Activated CD4-positive, alpha-beta memory T cell treated with anti-CD3 and anti-CD28 coated beads, Interleukin-2, amount 10 ng/mL, durations not matched to agents 7 days and 5 days (primary cell): ENCODE measurements at regions not wholly inside any gene's neighbourhood (a gene's known extent, or its start where the extent isn't known, plus 50 kb on each side); places are given as distances from the start of the nearest gene placed in this dataset.
"Not testable (repeated sequence)": the region's sequence is repeated elsewhere in the genome, so short reads cannot be mapped to it uniquely, and the experiment has no call there.

Experiments
- CTCF ChIA-PET: fragments of 350-600 bp; sonication (Branson Sonifier 250); formaldehyde crosslinking; loops from one replicate; lab custom pipeline; 2021; ENCODE audit warnings: antibody characterized with exemption, inconsistent platforms; lab: Charles Lee
- POLR2A ChIA-PET: fragments of 350-600 bp; sonication (Branson Sonifier 250); formaldehyde crosslinking; loops from one replicate; lab custom pipeline; 2021; ENCODE audit warnings: antibody characterized with exemption; lab: Charles Lee
- DNase-seq: peaks from one replicate; pipeline ENCODE4 v3.0.0-alpha.2; 2020
- H3K27ac Mint-ChIP-seq: one replicate; pipeline ENCODE4 v1.8.0; 2021; ENCODE audit warnings: mild to moderate bottlenecking, mixed read lengths
- H3K27me3 Mint-ChIP-seq: one replicate; pipeline ENCODE4 v1.8.0; 2021; ENCODE audit warnings: mixed read lengths
- H3K36me3 Mint-ChIP-seq: one replicate; pipeline ENCODE4 v1.8.0; 2021; ENCODE audit warnings: low read depth, mixed read lengths
- H3K4me1 Mint-ChIP-seq: one replicate; pipeline ENCODE4 v1.8.0; 2021; ENCODE audit warnings: mixed read lengths
- H3K4me3 Mint-ChIP-seq: one replicate; pipeline ENCODE4 v1.8.0; 2021; ENCODE audit warnings: mild to moderate bottlenecking, mixed read lengths
- H3K9me3 Mint-ChIP-seq: one replicate; pipeline ENCODE4 v1.8.0; 2021; ENCODE audit warnings: mixed read lengths

- DNase-seq = no peak
- Mint-ChIP-seq H3K4me1 (no peaks in the 10 kb centered on the region), H3K27ac (no peak overlapping the region), H3K4me3 (no peak overlapping the region), H3K27me3 (no peaks in the 10 kb centered on the region), H3K9me3 (no peaks in the 10 kb centered on the region), H3K36me3 (no peaks in the 10 kb centered on the region)
- ChIA-PET POLR2A (no interaction called here), CTCF (no interaction called here)
Measured at GRCh38 chr21:17231771-17232170, 281.1 kb upstream of the CXADR start.

GRCh38 chr21:17238468-17238867 is 274.4 kb upstream of the CXADR start:
- H3K9me3 Mint-ChIP-seq = peaks cover 3% of the 10 kb centered on the region
- H3K36me3 Mint-ChIP-seq = no peaks in the 10 kb centered on the region
- no peak overlapping the region for H3K27ac Mint-ChIP-seq
- no peaks in the 10 kb centered on the region for H3K27me3 Mint-ChIP-seq
- H3K4me3 Mint-ChIP-seq = no peak overlapping the region
- ChIA-PET POLR2A (no interaction called here), CTCF (no interaction called here)
- no peak for DNase-seq
- no peaks in the 10 kb centered on the region for H3K4me1 Mint-ChIP-seq

DNA sequence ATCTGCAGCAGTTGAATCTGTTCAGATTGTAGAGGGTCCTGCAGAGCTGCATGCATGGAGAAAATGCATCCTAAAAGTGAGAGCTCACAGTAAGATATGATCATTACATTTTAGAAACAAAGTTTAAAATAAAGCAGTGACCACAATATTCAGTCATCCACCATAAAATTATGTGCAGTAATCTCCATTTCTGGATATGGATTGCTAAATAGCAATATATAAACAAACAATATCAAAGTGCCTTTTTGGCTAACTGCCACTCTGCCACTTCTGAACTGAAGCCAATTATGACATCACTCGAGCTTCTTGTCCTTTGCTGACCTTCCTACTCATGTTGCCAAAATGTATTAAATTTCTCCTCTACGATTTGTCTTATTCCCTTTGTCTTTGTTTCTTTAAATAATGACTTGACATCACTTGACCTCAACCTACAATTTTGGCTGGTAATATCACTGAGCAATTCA is 262.0 kb upstream of the CXADR start:
- H3K27me3 Mint-ChIP-seq = no peaks in the 10 kb centered on the region
- no peak overlapping the region for H3K4me3 Mint-ChIP-seq
- no peaks in the 10 kb centered on the region for H3K36me3 Mint-ChIP-seq
- peaks cover 8% of the 10 kb centered on the region for H3K9me3 Mint-ChIP-seq
- ChIA-PET POLR2A (no interaction called here), CTCF (no interaction called here)
- DNase-seq = no peak
- no peaks in the 10 kb centered on the region for H3K4me1 Mint-ChIP-seq
- no peak overlapping the region for H3K27ac Mint-ChIP-seq

- H3K4me1 Mint-ChIP-seq = no peaks in the 10 kb centered on the region
- H3K4me3 Mint-ChIP-seq = no peak overlapping the region
- peaks cover 2% of the 10 kb centered on the region for H3K9me3 Mint-ChIP-seq
- H3K27me3 Mint-ChIP-seq = no peaks in the 10 kb centered on the region
- H3K27ac Mint-ChIP-seq = no peak overlapping the region
- no peak for DNase-seq
- H3K36me3 Mint-ChIP-seq = no peaks in the 10 kb centered on the region
- POLR2A ChIA-PET = no interaction called here
- CTCF ChIA-PET = no interaction called here
Measured at GRCh38 chr21:17257784-17258183, 255.1 kb upstream of the CXADR start.

- no peaks in the 10 kb centered on the region for H3K27me3 Mint-ChIP-seq
- H3K4me1 Mint-ChIP-seq = no peaks in the 10 kb centered on the region
Measured at GRCh38 chr21:17264182-17264581, 248.7 kb upstream of the CXADR start.

DNA sequence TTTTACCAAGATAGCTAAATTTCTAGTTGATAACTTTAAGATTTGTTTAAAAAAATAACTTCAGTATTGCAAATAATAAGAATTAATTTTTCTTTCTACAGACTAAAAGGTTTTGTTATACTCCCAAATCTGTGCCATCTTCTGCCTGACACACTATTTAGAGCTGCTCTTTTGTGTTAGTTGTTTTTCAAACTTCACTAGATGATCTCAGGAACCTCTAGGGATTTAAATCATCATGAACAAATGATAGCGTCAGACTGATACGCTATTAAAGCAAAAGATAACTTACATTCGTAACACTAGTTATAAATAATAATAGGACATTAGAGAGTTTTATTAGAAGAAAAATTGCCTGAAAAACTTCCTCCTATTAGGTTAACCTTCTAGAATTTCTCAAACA is 243.1 kb upstream of the CXADR start:
- POLR2A ChIA-PET = no interaction called here
- H3K4me3 Mint-ChIP-seq = no peak overlapping the region
- CTCF ChIA-PET = no interaction called here
- no peaks in the 10 kb centered on the region for H3K4me1 Mint-ChIP-seq
- DNase-seq = no peak
- H3K9me3 Mint-ChIP-seq = peaks cover 2% of the 10 kb centered on the region
- no peaks in the 10 kb centered on the region for H3K27me3 Mint-ChIP-seq
- H3K36me3 Mint-ChIP-seq = no peaks in the 10 kb centered on the region
- no peak overlapping the region for H3K27ac Mint-ChIP-seq

More at GRCh38 chr21:17264182-17264581, 248.7 kb upstream of the CXADR start:
- Mint-ChIP-seq H3K4me3 (no peak overlapping the region), H3K27ac (no peak overlapping the region), H3K36me3 (no peaks in the 10 kb centered on the region), H3K9me3 (no peaks in the 10 kb centered on the region)
- ChIA-PET CTCF (no interaction called here), POLR2A (no interaction called here)
- no peak for DNase-seq

GRCh38 chr21:17270229-17270628 is 242.6 kb upstream of the CXADR start:
- ChIA-PET POLR2A (no interaction called here), CTCF (no interaction called here)
- Mint-ChIP-seq H3K36me3 (no peaks in the 10 kb centered on the region), H3K27me3 (no peaks in the 10 kb centered on the region), H3K27ac (no peak overlapping the region), H3K4me3 (no peak overlapping the region), H3K4me1 (no peaks in the 10 kb centered on the region), H3K9me3 (peaks cover 2% of the 10 kb centered on the region)
- DNase-seq = no peak

DNA sequence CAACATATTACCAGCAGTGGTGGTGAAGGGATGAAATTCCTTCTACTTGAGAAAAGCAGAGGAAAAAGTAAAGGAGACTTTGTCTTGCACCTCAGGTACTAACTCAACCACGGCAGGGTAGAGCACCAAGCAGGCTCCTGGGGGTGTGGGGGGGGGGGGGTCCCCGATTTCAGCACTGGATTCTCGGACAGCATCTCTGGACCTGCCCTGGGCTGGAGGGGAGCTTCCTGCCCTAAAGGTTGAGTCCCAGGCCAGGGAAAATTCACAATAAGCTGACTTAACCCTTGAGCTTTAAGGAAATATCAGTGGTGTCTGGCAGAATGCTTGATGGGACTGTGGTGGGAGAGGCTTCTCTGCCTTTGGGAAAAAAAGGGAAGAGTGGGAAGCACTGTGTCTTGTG is 233.2 kb upstream of the CXADR start:
- ChIA-PET POLR2A (no interaction called here), CTCF (no interaction called here)
- no peak for DNase-seq
- Mint-ChIP-seq H3K36me3 (no peaks in the 10 kb centered on the region), H3K9me3 (peaks cover 24% of the 10 kb centered on the region), H3K27me3 (no peaks in the 10 kb centered on the region), H3K4me1 (no peaks in the 10 kb centered on the region), H3K4me3 (no peak overlapping the region), H3K27ac (no peak overlapping the region)

DNA sequence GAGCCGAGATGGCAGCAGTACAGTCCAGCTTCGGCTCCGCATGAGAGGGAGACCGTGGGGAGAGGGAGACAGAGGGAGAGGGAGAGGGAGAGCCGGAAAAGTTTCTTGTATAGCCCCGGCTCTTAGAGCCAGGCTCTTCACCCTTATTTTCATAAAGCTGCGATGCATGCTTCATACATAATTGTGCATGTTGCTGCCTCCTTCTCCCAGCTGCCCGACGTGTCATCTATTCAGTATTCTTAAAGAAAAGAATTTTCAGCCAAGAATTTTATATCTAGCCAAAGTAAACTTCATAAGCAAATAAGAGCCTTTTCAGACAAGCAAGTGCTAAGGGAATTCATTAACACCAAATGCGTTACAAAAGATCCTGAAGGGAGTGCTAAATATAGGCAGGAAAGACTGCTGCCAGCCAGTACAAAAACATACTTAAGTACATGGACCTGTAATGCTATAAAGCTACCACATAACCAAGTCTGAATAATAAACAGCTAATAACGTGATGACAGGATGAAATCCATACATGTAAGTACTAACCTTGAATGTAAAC is 219.8 kb upstream of the CXADR start:
- peaks cover 14% of the 10 kb centered on the region for H3K9me3 Mint-ChIP-seq
- POLR2A ChIA-PET, DNase-seq, H3K27me3 Mint-ChIP-seq, CTCF ChIA-PET, H3K27ac Mint-ChIP-seq, H3K36me3 Mint-ChIP-seq, H3K4me3 Mint-ChIP-seq, H3K4me1 Mint-ChIP-seq: not testable (repeated sequence)

DNA sequence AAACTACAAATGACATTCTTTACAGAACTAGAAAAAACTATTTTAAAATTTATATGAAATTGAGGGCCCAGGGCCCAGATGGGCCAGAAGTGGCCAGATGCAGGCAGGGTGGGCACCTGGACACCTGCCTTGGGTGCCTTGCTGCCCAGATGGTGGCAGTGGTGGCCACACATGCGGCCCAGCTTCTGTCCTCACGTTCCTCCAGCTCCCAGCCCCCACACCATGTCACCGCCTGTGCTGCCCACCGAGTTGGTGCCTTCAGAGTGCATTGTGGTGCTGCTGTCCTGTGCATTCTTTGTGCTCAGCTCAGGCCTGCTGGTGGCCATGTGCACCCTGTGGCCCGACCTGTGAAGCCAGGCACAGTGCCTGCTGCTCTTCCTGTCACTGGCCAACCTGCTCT is 216.8 kb upstream of the CXADR start:
- Mint-ChIP-seq H3K36me3 (no peaks in the 10 kb centered on the region), H3K4me1 (no peaks in the 10 kb centered on the region), H3K27ac (no peak overlapping the region), H3K9me3 (peaks cover 15% of the 10 kb centered on the region), H3K27me3 (no peaks in the 10 kb centered on the region), H3K4me3 (no peak overlapping the region)
- DNase-seq = no peak
- ChIA-PET CTCF (no interaction called here), POLR2A (no interaction called here)

DNA sequence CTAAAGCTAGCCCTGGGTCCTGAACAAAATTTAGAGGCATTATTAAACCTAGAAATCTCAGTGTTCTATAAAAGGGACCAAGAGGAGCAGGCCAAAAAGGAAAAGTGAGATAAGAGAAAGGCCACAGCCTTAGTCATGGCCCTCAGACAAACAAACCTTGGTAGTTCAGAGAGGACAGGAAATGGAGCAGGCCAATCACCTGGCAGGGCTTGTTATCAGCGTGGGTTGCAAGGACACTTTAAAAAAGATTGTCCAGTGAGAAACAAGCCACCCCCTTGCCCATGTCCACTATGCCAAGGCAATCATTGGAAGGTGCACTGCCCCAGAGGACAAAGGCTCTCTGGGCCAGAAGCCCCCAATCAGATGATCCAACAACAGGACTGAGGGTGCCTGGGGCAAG is 213.3 kb upstream of the CXADR start:
- H3K27me3 Mint-ChIP-seq, POLR2A ChIA-PET, CTCF ChIA-PET, H3K4me3 Mint-ChIP-seq, DNase-seq, H3K36me3 Mint-ChIP-seq, H3K27ac Mint-ChIP-seq, H3K4me1 Mint-ChIP-seq: not testable (repeated sequence)
- peaks cover 24% of the 10 kb centered on the region for H3K9me3 Mint-ChIP-seq

- H3K27me3 Mint-ChIP-seq, H3K27ac Mint-ChIP-seq, DNase-seq, H3K4me1 Mint-ChIP-seq, CTCF ChIA-PET, H3K4me3 Mint-ChIP-seq, H3K36me3 Mint-ChIP-seq, POLR2A ChIA-PET, H3K9me3 Mint-ChIP-seq: not testable (repeated sequence)
Measured at GRCh38 chr21:17327715-17328114, 185.1 kb upstream of the CXADR start.

- ChIA-PET POLR2A (no interaction called here), CTCF (no interaction called here)
- no peak overlapping the region for H3K27ac Mint-ChIP-seq
- no peaks in the 10 kb centered on the region for H3K27me3 Mint-ChIP-seq
- DNase-seq = no peak
- H3K9me3 Mint-ChIP-seq = no peaks in the 10 kb centered on the region
- no peaks in the 10 kb centered on the region for H3K4me1 Mint-ChIP-seq
- no peaks in the 10 kb centered on the region for H3K36me3 Mint-ChIP-seq
- H3K4me3 Mint-ChIP-seq = no peak overlapping the region
Measured at GRCh38 chr21:17334484-17334883, 178.4 kb upstream of the CXADR start.

GRCh38 chr21:17340081-17340480 is 172.8 kb upstream of the CXADR start:
- H3K27ac Mint-ChIP-seq = no peak overlapping the region
- H3K27me3 Mint-ChIP-seq = no peaks in the 10 kb centered on the region
- POLR2A ChIA-PET = no interaction called here
- H3K4me3 Mint-ChIP-seq = no peak overlapping the region
- CTCF ChIA-PET = no interaction called here
- H3K9me3 Mint-ChIP-seq = peaks cover 19% of the 10 kb centered on the region
- no peaks in the 10 kb centered on the region for H3K4me1 Mint-ChIP-seq
- no peaks in the 10 kb centered on the region for H3K36me3 Mint-ChIP-seq
- no peak for DNase-seq
